ENCODE measurements at regions not wholly inside any gene's neighbourhood (a gene's known extent, or its start where the extent isn't known, plus 50 kb on each side); places are given as distances from the start of the nearest gene placed in this dataset.

- Histone ChIP-seq H3K27ac (no peak overlapping the region), H3K4me1 (peaks cover 0 to 7% (median 0%) of the 10 kb centered on the region in 9 donors), H3K4me3 (no peak overlapping the region), H3K9me3 (no peaks in the 10 kb centered on the region), H3K36me3 (no peaks in the 10 kb centered on the region), H3K27me3 (peaks cover 0 to 11% (median 0%) of the 10 kb centered on the region in 7 donors)
- no peak for DNase-seq
- ATAC-seq, result no peak
- 81% methylated on average over 1 of the region's 1 CpG for WGBS, 2 donors
- intact Hi-C loops (cut with DNase I), result no loop called here
- TF ChIP-seq, protein P1, sequence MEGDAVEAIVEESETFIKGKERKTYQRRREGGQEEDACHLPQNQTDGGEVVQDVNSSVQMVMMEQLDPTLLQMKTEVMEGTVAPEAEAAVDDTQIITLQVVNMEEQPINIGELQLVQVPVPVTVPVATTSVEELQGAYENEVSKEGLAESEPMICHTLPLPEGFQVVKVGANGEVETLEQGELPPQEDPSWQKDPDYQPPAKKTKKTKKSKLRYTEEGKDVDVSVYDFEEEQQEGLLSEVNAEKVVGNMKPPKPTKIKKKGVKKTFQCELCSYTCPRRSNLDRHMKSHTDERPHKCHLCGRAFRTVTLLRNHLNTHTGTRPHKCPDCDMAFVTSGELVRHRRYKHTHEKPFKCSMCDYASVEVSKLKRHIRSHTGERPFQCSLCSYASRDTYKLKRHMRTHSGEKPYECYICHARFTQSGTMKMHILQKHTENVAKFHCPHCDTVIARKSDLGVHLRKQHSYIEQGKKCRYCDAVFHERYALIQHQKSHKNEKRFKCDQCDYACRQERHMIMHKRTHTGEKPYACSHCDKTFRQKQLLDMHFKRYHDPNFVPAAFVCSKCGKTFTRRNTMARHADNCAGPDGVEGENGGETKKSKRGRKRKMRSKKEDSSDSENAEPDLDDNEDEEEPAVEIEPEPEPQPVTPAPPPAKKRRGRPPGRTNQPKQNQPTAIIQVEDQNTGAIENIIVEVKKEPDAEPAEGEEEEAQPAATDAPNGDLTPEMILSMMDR (IDR thresholded peaks at IDR 0.05), result no peak
Observed at GRCh38 chr1:166485620-166486019, 318.8 kb upstream of the FAM78B start.

GRCh38 chr1:166488327-166488726 lies 321.5 kb upstream of the FAM78B start:
- DNase-seq, result no peak
- no peak overlapping the region for H3K27ac ChIP-seq
- WGBS, 2 donors, result 89 to 96% methylated on average over 2 of the region's 2 CpGs
- no peak for ATAC-seq
- intact Hi-C loops (cut with DNase I), result no loop called here
- peaks cover 0 to 5% (median 0%) of the 10 kb centered on the region in 11 donors for H3K9me3 ChIP-seq
- H3K27me3 ChIP-seq, result peaks cover 0 to 11% (median 0%) of the 10 kb centered on the region in 7 donors
- peaks cover 0 to 7% (median 0%) of the 10 kb centered on the region in 9 donors for H3K4me1 ChIP-seq
- H3K36me3 ChIP-seq, result no peaks in the 10 kb centered on the region
- H3K4me3 ChIP-seq, result no peak overlapping the region
- TF ChIP-seq, protein P1 (IDR thresholded peaks at IDR 0.05), result no peak

- peaks cover 0 to 8% (median 0%) of the 10 kb centered on the region in 7 donors for H3K27me3 ChIP-seq
- H3K4me1 ChIP-seq, result peaks cover 0 to 7% (median 0%) of the 10 kb centered on the region in 9 donors
- intact Hi-C loops (cut with DNase I), result no loop called here
- H3K36me3 ChIP-seq, result no peaks in the 10 kb centered on the region
- H3K4me3 ChIP-seq, result peak overlapping the region in 5 of 10 donors; percentile 37 to 58 (median 40)
- ATAC-seq (no peak), DNase-seq (no peak)
- TF ChIP-seq, protein P1 (IDR thresholded peaks at IDR 0.05), result no peak
- peaks cover 0 to 5% (median 0%) of the 10 kb centered on the region in 11 donors for H3K9me3 ChIP-seq
- H3K27ac ChIP-seq, result peak overlapping the region in 3 of 10 donors; percentile 37 to 91 (median 58)
- 89 to 95% methylated on average over 2 of the region's 2 CpGs for WGBS, 2 donors
Observed at GRCh38 chr1:166489356-166489669, 322.5 kb upstream of the FAM78B start.

DNA sequence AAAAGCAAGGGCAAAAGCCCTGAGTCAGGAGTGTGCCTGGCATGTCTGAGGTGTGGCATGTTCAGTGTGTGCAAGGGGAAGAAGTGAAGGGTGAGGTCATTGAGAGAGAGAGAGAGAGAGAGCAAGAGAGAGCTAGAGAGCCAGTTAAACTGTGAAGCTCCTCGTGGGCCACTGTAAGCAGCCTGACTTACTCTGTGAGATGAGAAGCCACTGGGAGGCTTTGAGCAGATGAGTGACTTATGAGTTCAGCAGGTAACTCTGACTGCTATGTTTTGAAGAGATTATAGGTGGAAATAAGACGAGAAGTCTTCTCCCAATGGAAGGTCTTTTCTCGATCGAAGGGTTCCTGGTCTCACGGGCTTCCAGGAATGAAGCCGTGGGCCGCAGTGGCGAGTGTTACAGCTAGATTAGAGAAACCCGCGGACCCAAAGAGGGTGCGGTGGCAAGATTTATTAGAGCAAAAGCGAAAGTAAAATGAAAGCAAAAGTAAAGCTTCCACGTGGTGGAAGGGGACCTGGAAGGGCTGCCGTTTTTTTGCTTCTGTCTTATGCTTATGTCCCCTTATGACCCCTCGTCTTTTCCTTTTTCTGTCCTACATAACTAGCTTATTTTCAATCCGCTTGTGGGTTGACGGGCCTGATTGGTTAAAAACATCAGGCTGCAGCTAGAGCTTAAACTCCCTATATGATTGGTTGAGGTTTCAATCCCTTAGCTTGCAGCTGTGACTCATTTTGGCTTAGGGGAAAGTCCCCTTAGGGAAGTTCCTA lies 323.1 kb upstream of the FAM78B start:
- TF ChIP-seq, protein P1 (IDR thresholded peaks at IDR 0.05), result no peak
- Histone ChIP-seq H3K36me3 (no peaks in the 10 kb centered on the region), H3K4me1 (peaks cover 0 to 7% (median 0%) of the 10 kb centered on the region in 9 donors), H3K4me3 (peak overlapping the region in 7 of 10 donors; percentile 3 to 58 (median 40)), H3K27ac (peak overlapping the region in 6 of 10 donors; percentile 6 to 91 (median 42)), H3K9me3 (peaks cover 0 to 7% (median 0%) of the 10 kb centered on the region in 11 donors), H3K27me3 (peaks cover 0 to 8% (median 0%) of the 10 kb centered on the region in 7 donors)
- WGBS, 2 donors, result 71 to 82% methylated on average over 17 of the region's 17 CpGs
- peak in 7 of 8 donors; percentile 24 to 71 (median 54) for ATAC-seq
- peak in 1 of 2 donors; percentile 10 for DNase-seq
- intact Hi-C loops (cut with DNase I), result no loop called here

Data from heart right ventricle (tissue), 16 donors.